ENCODE measurements at regions not wholly inside any gene's neighbourhood (a gene's known extent, or its start where the extent isn't known, plus 50 kb on each side); places are given as distances from the start of the nearest gene placed in this dataset.

DNA sequence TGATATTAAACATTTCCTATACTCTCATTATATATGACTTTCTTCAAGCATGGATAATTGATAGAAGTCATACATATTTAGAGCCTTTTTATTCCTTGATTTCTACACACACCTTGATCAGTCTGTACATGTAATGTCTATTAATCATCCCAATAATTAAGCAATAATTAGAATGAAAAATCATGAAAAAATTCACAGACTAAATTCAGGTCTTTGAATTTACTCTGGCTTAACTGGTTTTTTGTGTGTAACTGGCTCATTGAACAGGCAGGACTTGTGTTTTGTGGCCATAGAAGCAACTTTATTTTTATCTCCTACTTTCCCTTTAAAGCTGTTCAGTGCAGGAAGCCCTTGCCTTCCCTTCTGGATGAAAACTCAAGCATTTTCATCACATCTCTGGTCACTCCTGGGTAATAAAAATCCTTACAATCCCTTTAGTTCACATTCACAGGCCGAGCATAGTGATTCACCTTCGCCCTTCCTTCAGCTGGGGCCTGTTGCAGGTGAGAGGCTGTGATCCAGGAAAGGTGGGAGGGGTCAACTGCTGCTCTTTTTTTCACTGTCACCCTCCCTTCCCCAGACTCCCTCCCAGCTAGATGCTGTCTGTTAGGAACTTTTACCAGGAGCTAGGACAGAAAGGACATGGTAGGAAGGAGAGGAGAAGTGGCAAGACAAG lies 58.0 kb upstream of the ITSN2 start:
- no peaks in the 10 kb centered on the region for H3K27me3 ChIP-seq (ENCODE audit: insufficient read depth, low read length)
- peaks cover 0 to 8% (median 0%) of the 10 kb centered on the region in 3 experiments; a peak in 3 of 7 replicates for H3K36me3 Mint-ChIP-seq (ENCODE audit: insufficient read depth in 1 of 3, low read depth in 3 of 3)
- no peak overlapping the region for H2BK15ac ChIP-seq (ENCODE audit: low read depth, low read length)
- H3K27ac ChIP-seq (ENCODE audit: insufficient read length, low read depth, low read length), result no peak overlapping the region
- H2BK20ac ChIP-seq (ENCODE audit: low read depth, low read length, poor library complexity, severe bottlenecking), result no peak overlapping the region
- no peak overlapping the region for H3K23ac ChIP-seq (ENCODE audit: insufficient read length, low read depth, low read length)
- peak; percentile 83 for DNase-seq
- H4K8ac ChIP-seq (replicated peaks; ENCODE audit: insufficient read length, low read depth, low read length), result no peak overlapping the region
- no peak overlapping the region for H3K4me2 ChIP-seq (ENCODE audit: insufficient read depth, insufficient read length, low read length)
- no peak overlapping the region for H2BK5ac ChIP-seq (ENCODE audit: insufficient read length, low read length)
- no peak overlapping the region for H3K18ac ChIP-seq (ENCODE audit: insufficient read length, low read depth, low read length)
- H3K27me3 Mint-ChIP-seq (ENCODE audit: low read depth), result no peaks in the 10 kb centered on the region; the same call in 1 of the 2 replicates
- H3K4me1 ChIP-seq (ENCODE audit: insufficient read depth, low read length), result no peaks in the 10 kb centered on the region
- H3K9me3 Mint-ChIP-seq, result peaks cover 5 to 6% of the 10 kb centered on the region in 2 experiments; a peak in 4 of 5 replicates
- no peak overlapping the region for H3K9ac ChIP-seq (ENCODE audit: extremely low read depth, insufficient read length, low read length)
- H4K91ac ChIP-seq (ENCODE audit: insufficient read length, low read depth, low read length), result no peak overlapping the region
- H3K56ac ChIP-seq (ENCODE audit: insufficient read length, low read depth, low read length), result no peak overlapping the region
- no peaks in the 10 kb centered on the region for H3K79me2 ChIP-seq (ENCODE audit: insufficient read depth, low read length)
- no peaks in the 10 kb centered on the region for H3K79me1 ChIP-seq (ENCODE audit: insufficient read depth, low read depth, low read length, poor library complexity, severe bottlenecking)
- no peak overlapping the region for H3K4me3 Mint-ChIP-seq
- no peak overlapping the region for H3T11ph ChIP-seq (ENCODE audit: low read length)
- no peak overlapping the region for H3K14ac ChIP-seq (ENCODE audit: insufficient read depth, low read length)
- no peak overlapping the region for H2BK12ac ChIP-seq (ENCODE audit: insufficient read length, low read depth, low read length)
- peaks cover 7 to 9% of the 10 kb centered on the region in 2 experiments for H3K4me1 Mint-ChIP-seq
- H3K9me3 ChIP-seq (ENCODE audit: control insufficient read depth, low read depth, low read length), result no peaks in the 10 kb centered on the region
- no peak overlapping the region for H2BK120ac ChIP-seq (ENCODE audit: low read depth, low read length, poor library complexity, severe bottlenecking)
- TF ChIP-seq, protein P1, sequence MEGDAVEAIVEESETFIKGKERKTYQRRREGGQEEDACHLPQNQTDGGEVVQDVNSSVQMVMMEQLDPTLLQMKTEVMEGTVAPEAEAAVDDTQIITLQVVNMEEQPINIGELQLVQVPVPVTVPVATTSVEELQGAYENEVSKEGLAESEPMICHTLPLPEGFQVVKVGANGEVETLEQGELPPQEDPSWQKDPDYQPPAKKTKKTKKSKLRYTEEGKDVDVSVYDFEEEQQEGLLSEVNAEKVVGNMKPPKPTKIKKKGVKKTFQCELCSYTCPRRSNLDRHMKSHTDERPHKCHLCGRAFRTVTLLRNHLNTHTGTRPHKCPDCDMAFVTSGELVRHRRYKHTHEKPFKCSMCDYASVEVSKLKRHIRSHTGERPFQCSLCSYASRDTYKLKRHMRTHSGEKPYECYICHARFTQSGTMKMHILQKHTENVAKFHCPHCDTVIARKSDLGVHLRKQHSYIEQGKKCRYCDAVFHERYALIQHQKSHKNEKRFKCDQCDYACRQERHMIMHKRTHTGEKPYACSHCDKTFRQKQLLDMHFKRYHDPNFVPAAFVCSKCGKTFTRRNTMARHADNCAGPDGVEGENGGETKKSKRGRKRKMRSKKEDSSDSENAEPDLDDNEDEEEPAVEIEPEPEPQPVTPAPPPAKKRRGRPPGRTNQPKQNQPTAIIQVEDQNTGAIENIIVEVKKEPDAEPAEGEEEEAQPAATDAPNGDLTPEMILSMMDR (conservative IDR thresholded peaks at IDR 0.05), result no peak
- peak overlapping the region in 1 of 3 experiments; percentile 20; a peak in 1 of 7 replicates for H3K27ac Mint-ChIP-seq
- H4K5ac ChIP-seq (ENCODE audit: insufficient read length, low read depth, low read length), result no peak overlapping the region
- H3K23me2 ChIP-seq (ENCODE audit: insufficient read length, low read depth, low read length, poor library complexity, severe bottlenecking), result no peaks in the 10 kb centered on the region
- WGBS (ENCODE audit: extremely low coverage, insufficient read length, low lambda C conversion rate), result no CpG with 5 or more reads among the region's 2 CpGs
- no peak overlapping the region for H2AK5ac ChIP-seq (ENCODE audit: insufficient read length, low read length)
- H2AFZ ChIP-seq (ENCODE audit: low read length), result peak overlapping the region; percentile 83
- H4K20me1 ChIP-seq (ENCODE audit: control insufficient read depth, insufficient read depth, insufficient read length), result no peaks in the 10 kb centered on the region
- H3K4ac ChIP-seq (ENCODE audit: low read depth, low read length), result no peak overlapping the region

Measured in H9 (cell line).